ENCODE measurements at regions not wholly inside any gene's neighbourhood (a gene's known extent, or its start where the extent isn't known, plus 50 kb on each side); places are given as distances from the start of the nearest gene placed in this dataset.

GRCh38 chr13:60328073-60328472 is 68.9 kb upstream of the TDRD3 start:
- no peak overlapping the region for H2BK5ac ChIP-seq (ENCODE audit: low read depth, low read length, poor library complexity, severe bottlenecking)
- no peak overlapping the region for H3K56ac ChIP-seq (ENCODE audit: extremely low read depth, insufficient read depth, low read length)
- H3K4ac ChIP-seq (ENCODE audit: low read depth, low read length), result no peak overlapping the region
- H3K4me1 ChIP-seq (ENCODE audit: control insufficient read depth, insufficient read depth, low read length), result peaks cover 2% of the 10 kb centered on the region; the same call in 1 of the 2 replicates
- H4K91ac ChIP-seq (ENCODE audit: insufficient read depth, low read depth, low read length), result no peak overlapping the region
- H3K23ac ChIP-seq (ENCODE audit: low read depth, low read length), result no peak overlapping the region
- no peaks in the 10 kb centered on the region for H3K79me1 ChIP-seq (ENCODE audit: low read depth in 1 of 2, low read length in 2 of 2)
- BruUV-seq (replicated peaks), result no TSS peak
- H2AFZ ChIP-seq (replicated peaks; ENCODE audit: low read length, poor library complexity), result no peak overlapping the region
- intact Hi-C loops (cut with micrococcal nuclease) (loop anchor here (2.0 kb wide), 2 partner anchors 425 to 555 kb away; no protein-coding TSS in a partner anchor), dilution Hi-C loops (cut with HindIII; ENCODE audit: low sequenced_read_pairs, unreplicated experiment) (no loop called here), in situ Hi-C loops (cut with MboI; ENCODE audit: low sequenced_read_pairs) (loop anchor here (25.0 kb wide), 2 partner anchors 641 to 941 kb away; no protein-coding TSS in a partner anchor)
- no peaks in the 10 kb centered on the region; the same call in 1 of the 2 replicates for H3K9me1 ChIP-seq (ENCODE audit: insufficient read depth, low read length)
- CTCF ChIA-PET, result interaction anchor here (0.6 kb wide), 1 partner anchor 557 kb away, joined by 5 read pairs; no protein-coding TSS in a partner anchor
- H2BK120ac ChIP-seq (ENCODE audit: low read depth, low read length), result no peak overlapping the region
- H3K4me3 ChIP-seq (ENCODE audit: insufficient read depth, low read depth, low read length), result no peak overlapping the region
- TF ChIP-seq FOS (IDR thresholded peaks at IDR 0.05; ENCODE audit: low read depth, low read length), result no peak
- TF ChIP-seq RAD21 (IDR thresholded peaks at IDR 0.05; ENCODE audit: low read length), result no peak
- TF ChIP-seq SMC3 (IDR thresholded peaks at IDR 0.05; ENCODE audit: low read depth, low read length), result no peak
- no peak for TF ChIP-seq BHLHE40 (IDR thresholded peaks at IDR 0.05; ENCODE audit: low read depth, low read length)
- TF ChIP-seq, protein P1, sequence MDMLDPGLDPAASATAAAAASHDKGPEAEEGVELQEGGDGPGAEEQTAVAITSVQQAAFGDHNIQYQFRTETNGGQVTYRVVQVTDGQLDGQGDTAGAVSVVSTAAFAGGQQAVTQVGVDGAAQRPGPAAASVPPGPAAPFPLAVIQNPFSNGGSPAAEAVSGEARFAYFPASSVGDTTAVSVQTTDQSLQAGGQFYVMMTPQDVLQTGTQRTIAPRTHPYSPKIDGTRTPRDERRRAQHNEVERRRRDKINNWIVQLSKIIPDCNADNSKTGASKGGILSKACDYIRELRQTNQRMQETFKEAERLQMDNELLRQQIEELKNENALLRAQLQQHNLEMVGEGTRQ (IDR thresholded peaks at IDR 0.05; ENCODE audit: low read depth, low read length), result no peak
- no peak for TF ChIP-seq NFE2L2 (IDR thresholded peaks at IDR 0.05; ENCODE audit: low read depth, low read length)
- no peak overlapping the region for H2BK15ac ChIP-seq (ENCODE audit: low read depth, low read length)
- POLR2A ChIA-PET (ENCODE audit: unreplicated experiment), result no interaction called here
- DNase-seq (no peak), ATAC-seq (ENCODE audit: low read depth) (no peak)
- H3K27me3 ChIP-seq (ENCODE audit: control insufficient read depth, insufficient read depth, low read length), result no peaks in the 10 kb centered on the region; the same call in 1 of the 2 replicates
- H3K36me3 ChIP-seq (ENCODE audit: control insufficient read depth, insufficient read depth, low read length), result no peaks in the 10 kb centered on the region
- H3K18ac ChIP-seq (ENCODE audit: low read depth, low read length), result no peak overlapping the region
- no peak overlapping the region for H3K27ac ChIP-seq (ENCODE audit: insufficient read depth, low read length)
- no peaks in the 10 kb centered on the region for H4K20me1 ChIP-seq (ENCODE audit: insufficient read depth, low read length)
- H4K5ac ChIP-seq (ENCODE audit: low read depth, low read length), result no peak overlapping the region
- no peak overlapping the region; the same call in 1 of the 2 replicates for H2BK20ac ChIP-seq (ENCODE audit: low read depth, low read length)
- H3K9ac ChIP-seq (ENCODE audit: low read depth, low read length), result no peak overlapping the region
- H3K4me2 ChIP-seq (ENCODE audit: low read depth, low read length), result no peak overlapping the region
- WGBS, 2 experiments (ENCODE audit: extremely low coverage in 2 of 2, insufficient read length in 1 of 2), result no CpG with 5 or more reads among the region's 2 CpGs
- H2AK9ac ChIP-seq (replicated peaks; ENCODE audit: low read depth, low read length, poor library complexity), result no peak overlapping the region
- no peak overlapping the region for H3K14ac ChIP-seq (replicated peaks; ENCODE audit: low read depth, low read length)
- no peak overlapping the region for H4K8ac ChIP-seq (ENCODE audit: low read depth in 2 of 2, low read length in 2 of 2)
- no peak overlapping the region for H2AK5ac ChIP-seq (ENCODE audit: low read depth, low read length)
- H3K9me3 ChIP-seq (ENCODE audit: control insufficient read depth, insufficient read depth, low read length), result no peaks in the 10 kb centered on the region

Measured in IMR-90 (cell line).